HG03460 (cell line): ENCODE measurements at regions not wholly inside any gene's neighbourhood (a gene's known extent, or its start where the extent isn't known, plus 50 kb on each side); places are given as distances from the start of the nearest gene placed in this dataset.

Experiments used
- ATAC-seq: cut with Tn5 transposase; IDR thresholded peaks from one replicate; pipeline ENCODE4 v1.9.1; 2021; ENCODE audit not compliant: unreplicated experiment

- ATAC-seq, result no peak
Observed at GRCh38 chr17:72534265-72534664, 413.4 kb downstream of the SOX9 start.

- no peak for ATAC-seq
Observed at GRCh38 chr17:72534776-72535175, 414.0 kb downstream of the SOX9 start.

- no peak for ATAC-seq
Observed at GRCh38 chr17:72535346-72535745, 414.5 kb downstream of the SOX9 start.

GRCh38 chr17:72535779-72536178, 415.0 kb downstream of the SOX9 start:
- ATAC-seq, result no peak

GRCh38 chr17:72536788-72537187, 416.0 kb downstream of the SOX9 start:
- ATAC-seq, result no peak

- no peak for ATAC-seq
Observed at GRCh38 chr17:72538443-72538842, 417.6 kb downstream of the SOX9 start.

- ATAC-seq, result no peak
Observed at GRCh38 chr17:72538901-72539352, 418.1 kb downstream of the SOX9 start.

GRCh38 chr17:72539981-72540897, 419.4 kb downstream of the SOX9 start:
- peak; percentile 83 for ATAC-seq

- ATAC-seq, result no peak
Observed at GRCh38 chr17:72542317-72542716, 421.5 kb downstream of the SOX9 start.

GRCh38 chr17:72545766-72546165, 424.9 kb downstream of the SOX9 start:
- ATAC-seq, result no peak

- ATAC-seq, result no peak
Observed at GRCh38 chr17:72553051-72553755, 432.4 kb downstream of the SOX9 start.

GRCh38 chr17:72554508-72554907, 433.7 kb downstream of the SOX9 start:
- no peak for ATAC-seq

- ATAC-seq, result no peak
Observed at GRCh38 chr17:72555052-72555451, 434.2 kb downstream of the SOX9 start.

GRCh38 chr17:72556944-72557826, 436.4 kb downstream of the SOX9 start:
- peak; percentile 65 for ATAC-seq

GRCh38 chr17:72558971-72559476, 438.2 kb downstream of the SOX9 start:
- ATAC-seq, result no peak

GRCh38 chr17:72560303-72561247, 439.8 kb downstream of the SOX9 start:
- ATAC-seq, result no peak

GRCh38 chr17:72561266-72561665, 440.4 kb downstream of the SOX9 start:
- ATAC-seq, result no peak

- no peak for ATAC-seq
Observed at GRCh38 chr17:72561680-72562079, 440.9 kb downstream of the SOX9 start.

- ATAC-seq, result no peak
Observed at GRCh38 chr17:72562615-72563188, 441.9 kb downstream of the SOX9 start.
